K562 (cell line): ENCODE measurements at regions not wholly inside any gene's neighbourhood (a gene's known extent, or its start where the extent isn't known, plus 50 kb on each side); places are given as distances from the start of the nearest gene placed in this dataset.

Experiments
- ATAC-seq: fragments of 200-7000 bp; cut with Tn5 transposase; 3 replicates; pipeline ENCODE4 v1.9.1; 2020; ENCODE audit warnings: moderate library complexity
- BruUV-seq: library from RNA; stranded (reverse); fragments of 400-500 nt; replicated peaks from 2 replicates; lab custom pipeline; 2021; lab: Mats Ljungman, UMichigan
- CTCF ChIA-PET: fragments of 300-600 bp; formaldehyde crosslinking; extraction: SDS; loops from one replicate; lab custom pipeline; 2021; ENCODE audit warnings: low intra/inter-chr PET ratio; lab: Yijun Ruan, JAX
- POLR2A ChIA-PET: fragments of 300-600, 350-650 bp; sonication (Branson Sonifier 250); formaldehyde crosslinking; extraction: SDS; loops from one replicate; lab custom pipeline; 2021; ENCODE audit warnings: antibody characterized with exemption, inconsistent platforms; lab: Yijun Ruan, JAX
- DNase-seq, 4 experiments: peaks; one replicate each; pipeline versions ENCODE4 v3.0.0 to v3.0.0-alpha.2; 2011 to 2018; ENCODE audit warnings: low spot score in 3 of 4, mixed read lengths in 3 of 4; ENCODE audit errors: extremely low read depth in 1 of 4
- FAIRE-seq: peaks from 2 replicates; lab custom pipeline; 2011; peaks lifted over from hg19 to GRCh38; lab: Jason Lieb, UNC
- H2AFZ ChIP-seq: 2 replicates; pipeline ENCODE4 v1.6.0; 2011; ENCODE audit warnings: low read depth, low read length, control low read depth, inconsistent platforms
- H3K27ac ChIP-seq: fragments of 200-600 bp; 3 replicates; pipeline ENCODE4 v1.8.0; 2011; ENCODE audit warnings: low read depth, mild to moderate bottlenecking, control low read depth, inconsistent platforms, low read length, moderate library complexity, mixed read lengths; ENCODE audit errors: extremely low read depth
- H3K27me3 ChIP-seq, 2 experiments: fragments of 300-600 bp in 1 of 2; 2 replicates in 1 of 2; 3 replicates in 1 of 2; pipeline versions ENCODE4 v1.6.0 to v1.8.0; 2011; ENCODE audit warnings: inconsistent platforms in 2 of 2, low read length in 2 of 2, mild to moderate bottlenecking in 1 of 2, mixed read lengths in 1 of 2, moderate library complexity in 1 of 2; ENCODE audit not compliant: control insufficient read depth in 2 of 2, insufficient read depth in 2 of 2
- H3K36me3 ChIP-seq: fragments of 300-600 bp; 3 replicates; pipeline ENCODE4 v1.8.0; 2011; ENCODE audit warnings: mild to moderate bottlenecking, low read length, inconsistent platforms; ENCODE audit not compliant: control insufficient read depth, insufficient read depth
- H3K4me1 ChIP-seq, 2 experiments: fragments of 200-600 bp in 1 of 2; replicated peaks in 1 of 2; 2 replicates in 1 of 2; 3 replicates in 1 of 2; pipeline versions ENCODE4 v1.5.1 to v1.8.0; 2011; ENCODE audit warnings: inconsistent platforms in 2 of 2, low read length in 2 of 2, mild to moderate bottlenecking in 1 of 2, mixed read lengths in 1 of 2, moderate library complexity in 1 of 2; ENCODE audit not compliant: control insufficient read depth in 2 of 2, insufficient read depth in 2 of 2
- H3K4me2 ChIP-seq: 2 replicates; pipeline ENCODE4 v1.6.1; 2011; ENCODE audit warnings: low read length, control low read depth, inconsistent platforms, mixed read lengths; ENCODE audit not compliant: insufficient read depth
- H3K4me3 ChIP-seq: fragments of 200-600 bp; sonication (generic), shearing (Covaris generic); 2 replicates; pipeline ENCODE4 v1.5.1; 2016; ENCODE audit warnings: control low read depth, inconsistent platforms
- H3K79me2 ChIP-seq: fragments of 200-600 bp; 3 replicates; pipeline ENCODE4 v1.8.0; 2011; ENCODE audit warnings: low read length, inconsistent platforms; ENCODE audit not compliant: control insufficient read depth, insufficient read depth
- H3K9ac ChIP-seq, 2 experiments: 2 replicates each; pipeline versions ENCODE4 v1.6.0 to v1.6.1; 2011; ENCODE audit warnings: low read depth in 2 of 2, low read length in 2 of 2, control low read depth in 1 of 2, inconsistent platforms in 1 of 2, mild to moderate bottlenecking in 1 of 2, mixed read lengths in 1 of 2; ENCODE audit not compliant: insufficient read depth in 1 of 2
- H3K9me1 ChIP-seq: one replicate; pipeline ENCODE4 v1.6.0; 2011; ENCODE audit warnings: inconsistent platforms, mild to moderate bottlenecking, low read length, moderate library complexity; ENCODE audit not compliant: control insufficient read depth, insufficient read depth
- H3K9me3 ChIP-seq: replicated peaks from 2 replicates; pipeline ENCODE4 v1.5.1; 2011; ENCODE audit warnings: low read depth, low read length, inconsistent platforms; ENCODE audit not compliant: control insufficient read depth, insufficient read depth
- H4K20me1 ChIP-seq: replicated peaks from 2 replicates; pipeline ENCODE4 v1.6.1; 2011; ENCODE audit warnings: low read length, inconsistent platforms, mixed read lengths; ENCODE audit not compliant: control insufficient read depth, insufficient read depth
- ARHGAP35 ChIP-seq: fragments of 450-650 bp; IDR thresholded peaks from 2 replicates; pipeline ENCODE4 v1.6.1; 2018; ENCODE audit not compliant: partially characterized antibody
- CEBPG ChIP-seq, 3 experiments: fragments of 200-800 bp in 1 of 3; sonication (Bioruptor generic) in 1 of 3; sonication (generic) in 1 of 3; formaldehyde crosslinking in 1 of 3; IDR thresholded peaks in 2 of 3; conservative IDR thresholded peaks in 1 of 3; 2 replicates each; pipeline versions ENCODE4 v1.6.1 to v1.8.0; 2016 to 2022; ENCODE audit warnings: missing compliant biosample characterization in 2 of 3, missing genetic modification characterization in 2 of 3, mild to moderate bottlenecking in 1 of 3, missing genetic modification reagents in 1 of 3
- HSF4 ChIP-seq: fragments of 250-450 bp; sonication (Bioruptor Pico); IDR thresholded peaks from 2 replicates; pipeline ENCODE4 v2.1.2; 2022; ENCODE audit warnings: mild to moderate bottlenecking, moderate library complexity, borderline replicate concordance
- KDM1A ChIP-seq, 2 experiments: fragments of 450-650 bp; IDR thresholded peaks; 2 replicates each; pipeline ENCODE4 v1.6.1; 2016; ENCODE audit warnings: mild to moderate bottlenecking in 2 of 2
- ZBTB2 ChIP-seq: fragments of 450-650 bp; IDR thresholded peaks from 2 replicates; pipeline ENCODE4 v1.6.1; 2016; ENCODE audit warnings: antibody characterized with exemption
- ZBTB43 ChIP-seq: sonication (generic); formaldehyde crosslinking; IDR thresholded peaks from 2 replicates; pipeline ENCODE4 v1.8.0; 2023; ENCODE audit warnings: mild to moderate bottlenecking, missing genetic modification reagents
- ZKSCAN8 ChIP-seq: fragments of 200-800 bp; sonication (Bioruptor generic); IDR thresholded peaks from 2 replicates; pipeline ENCODE4 v1.6.1; 2016; ENCODE audit warnings: missing genetic modification characterization, missing compliant biosample characterization
- ZNF197 ChIP-seq: fragments of 200-800 bp; sonication (Bioruptor generic); IDR thresholded peaks from 2 replicates; pipeline ENCODE4 v1.6.1; 2016; ENCODE audit warnings: low read depth, missing genetic modification characterization, missing compliant biosample characterization
- ZNF512 ChIP-seq: IDR thresholded peaks from 2 replicates; pipeline ENCODE4 v1.6.1; 2016; ENCODE audit warnings: missing genetic modification characterization, missing compliant biosample characterization
- WGBS: fragments of 100-300 bp; shearing (Covaris generic); methylation state at CpG from one replicate; pipeline ENCODE4 v1.1.6; 2016; ENCODE audit warnings: low coverage, mixed read lengths; ENCODE audit not compliant: insufficient coverage; ENCODE audit errors: missing lambda C conversion rate; 5-methylcytosine and 5-hydroxymethylcytosine counted together
- in situ Hi-C: fragments of 300-500 bp; cut with MboI; formaldehyde crosslinking; loops from 4 replicates; pipeline ENCODE4 v1.15.0; 2018; ENCODE audit warnings: inconsistent platforms, mixed read lengths
- intact Hi-C: fragments of 100-400 bp; cut with micrococcal nuclease; formaldehyde crosslinking; loops from 2 replicates; pipeline ENCODE4 v1.14.2; 2022

- H3K79me2 ChIP-seq = no peaks in the 10 kb centered on the region
- in situ Hi-C loops (no loop called here), intact Hi-C loops (no loop called here)
- H3K9ac ChIP-seq = no peak overlapping the region
- H3K4me2 ChIP-seq = no peak overlapping the region
- no peaks in the 10 kb centered on the region for H3K36me3 ChIP-seq
- no peak for FAIRE-seq
- 0% methylated on average over 13 of the region's 17 CpGs for whole genome bisulfite sequencing
- BruUV-seq = no TSS peak
- H3K9me1 ChIP-seq = no peaks in the 10 kb centered on the region
- H3K4me1 ChIP-seq = no peaks in the 10 kb centered on the region
- H3K4me3 ChIP-seq = no peak overlapping the region
- POLR2A ChIA-PET = interaction anchor here (0.6 to 0.7 kb wide), 2 partner anchors 71 to 171 kb away, joined by 4 read pairs; no protein-coding TSS in a partner anchor
- ATAC-seq = no peak
- no peaks in the 10 kb centered on the region for H4K20me1 ChIP-seq
- no peak overlapping the region for H2AFZ ChIP-seq
- no peaks in the 10 kb centered on the region for H3K9me3 ChIP-seq
- H3K27ac ChIP-seq = no peak overlapping the region
- H3K27me3 ChIP-seq = 0 out of 5 replicates have a peak, but pooled peaks cover 0 to 8% of the 10 kb centered on the region in 2 experiments
- TF ChIP-seq ZBTB43 (no peak), HSF4 (CRISPR knock-in tag) (no peak), ZNF512 (no peak), ARHGAP35 (no peak), ZKSCAN8 (CRISPR knock-in tag) (no peak), CEBPG (CRISPR knock-in tag; IDR thresholded peaks at IDR 0.05) (no peak), CEBPG (tag; conservative IDR thresholded peaks at IDR 0.05 in 1 of 2, IDR thresholded peaks at IDR 0.05 in 1 of 2) (no peak), ZNF197 (CRISPR knock-in tag) (no peak), ZBTB2 (no peak), KDM1A (IDR thresholded peaks at IDR 0.05) (no peak)
- DNase-seq = no peak
- CTCF ChIA-PET = no interaction called here
Measured at GRCh38 chr22:48445113-48445827, 1382.4 kb downstream of the BRD1 start.
